ENCODE measurements at regions not wholly inside any gene's neighbourhood (a gene's known extent, or its start where the extent isn't known, plus 50 kb on each side); places are given as distances from the start of the nearest gene placed in this dataset.

DNA sequence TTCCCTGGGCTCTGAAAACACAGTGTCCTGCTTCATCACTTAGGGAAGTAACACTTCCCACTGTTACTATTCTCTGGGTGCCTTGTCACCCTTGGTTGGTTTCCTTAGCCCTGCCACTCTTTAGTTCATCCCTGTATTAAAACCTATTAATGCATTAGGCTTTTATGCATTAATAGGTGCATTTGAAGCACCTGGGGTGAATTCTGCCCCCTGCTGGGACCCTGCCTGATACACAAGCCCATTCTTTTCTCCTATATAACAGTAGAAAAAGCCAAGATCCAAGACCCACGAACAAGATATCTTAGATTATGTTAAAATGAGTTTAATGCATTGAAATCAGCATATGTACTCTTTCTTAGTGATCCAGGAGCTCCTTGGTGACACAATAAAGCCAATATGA lies 235.7 kb downstream of the PMP22 start:
- in situ Hi-C loops (cut with HindIII; ENCODE audit: extremely low pct_ligation_motif_present, low pct_unique_long_range_greater_than_20kb) (no loop called here), intact Hi-C loops (cut with micrococcal nuclease; ENCODE audit: unreplicated experiment) (no loop called here)
- ChIA-PET CTCF (ENCODE audit: low intra/inter-chr PET ratio, low total read pairs) (no interaction called here), POLR2A (no interaction called here)
- TF ChIP-seq ZNF747 (CRISPR knock-in tag; IDR thresholded peaks at IDR 0.05; ENCODE audit: borderline replicate concordance) (no peak), ZMYM4 (CRISPR knock-in tag; IDR thresholded peaks at IDR 0.05) (no peak), BHLHE40 (IDR thresholded peaks at IDR 0.05; ENCODE audit: low read length) (no peak), SIN3A (IDR thresholded peaks at IDR 0.05; ENCODE audit: borderline replicate concordance, low read depth, low read length) (no peak), TEAD2 (CRISPR knock-in tag; IDR thresholded peaks at IDR 0.05) (no peak), HDAC2 (CRISPR knock-in tag; IDR thresholded peaks at IDR 0.05) (no peak), BORCS8-MEF2B (CRISPR knock-in tag; IDR thresholded peaks at IDR 0.05) (no peak), ESRRA (CRISPR knock-in tag; IDR thresholded peaks at IDR 0.05; ENCODE audit: low read depth) (no peak)
- TF ChIP-seq, protein P1, sequence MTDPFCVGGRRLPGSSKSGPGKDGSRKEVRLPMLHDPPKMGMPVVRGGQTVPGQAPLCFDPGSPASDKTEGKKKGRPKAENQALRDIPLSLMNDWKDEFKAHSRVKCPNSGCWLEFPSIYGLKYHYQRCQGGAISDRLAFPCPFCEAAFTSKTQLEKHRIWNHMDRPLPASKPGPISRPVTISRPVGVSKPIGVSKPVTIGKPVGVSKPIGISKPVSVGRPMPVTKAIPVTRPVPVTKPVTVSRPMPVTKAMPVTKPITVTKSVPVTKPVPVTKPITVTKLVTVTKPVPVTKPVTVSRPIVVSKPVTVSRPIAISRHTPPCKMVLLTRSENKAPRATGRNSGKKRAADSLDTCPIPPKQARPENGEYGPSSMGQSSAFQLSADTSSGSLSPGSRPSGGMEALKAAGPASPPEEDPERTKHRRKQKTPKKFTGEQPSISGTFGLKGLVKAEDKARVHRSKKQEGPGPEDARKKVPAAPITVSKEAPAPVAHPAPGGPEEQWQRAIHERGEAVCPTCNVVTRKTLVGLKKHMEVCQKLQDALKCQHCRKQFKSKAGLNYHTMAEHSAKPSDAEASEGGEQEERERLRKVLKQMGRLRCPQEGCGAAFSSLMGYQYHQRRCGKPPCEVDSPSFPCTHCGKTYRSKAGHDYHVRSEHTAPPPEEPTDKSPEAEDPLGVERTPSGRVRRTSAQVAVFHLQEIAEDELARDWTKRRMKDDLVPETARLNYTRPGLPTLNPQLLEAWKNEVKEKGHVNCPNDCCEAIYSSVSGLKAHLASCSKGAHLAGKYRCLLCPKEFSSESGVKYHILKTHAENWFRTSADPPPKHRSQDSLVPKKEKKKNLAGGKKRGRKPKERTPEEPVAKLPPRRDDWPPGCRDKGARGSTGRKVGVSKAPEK (CRISPR knock-in tag; IDR thresholded peaks at IDR 0.05; ENCODE audit: borderline replicate concordance), result no peak
- TF ChIP-seq, protein P2, sequence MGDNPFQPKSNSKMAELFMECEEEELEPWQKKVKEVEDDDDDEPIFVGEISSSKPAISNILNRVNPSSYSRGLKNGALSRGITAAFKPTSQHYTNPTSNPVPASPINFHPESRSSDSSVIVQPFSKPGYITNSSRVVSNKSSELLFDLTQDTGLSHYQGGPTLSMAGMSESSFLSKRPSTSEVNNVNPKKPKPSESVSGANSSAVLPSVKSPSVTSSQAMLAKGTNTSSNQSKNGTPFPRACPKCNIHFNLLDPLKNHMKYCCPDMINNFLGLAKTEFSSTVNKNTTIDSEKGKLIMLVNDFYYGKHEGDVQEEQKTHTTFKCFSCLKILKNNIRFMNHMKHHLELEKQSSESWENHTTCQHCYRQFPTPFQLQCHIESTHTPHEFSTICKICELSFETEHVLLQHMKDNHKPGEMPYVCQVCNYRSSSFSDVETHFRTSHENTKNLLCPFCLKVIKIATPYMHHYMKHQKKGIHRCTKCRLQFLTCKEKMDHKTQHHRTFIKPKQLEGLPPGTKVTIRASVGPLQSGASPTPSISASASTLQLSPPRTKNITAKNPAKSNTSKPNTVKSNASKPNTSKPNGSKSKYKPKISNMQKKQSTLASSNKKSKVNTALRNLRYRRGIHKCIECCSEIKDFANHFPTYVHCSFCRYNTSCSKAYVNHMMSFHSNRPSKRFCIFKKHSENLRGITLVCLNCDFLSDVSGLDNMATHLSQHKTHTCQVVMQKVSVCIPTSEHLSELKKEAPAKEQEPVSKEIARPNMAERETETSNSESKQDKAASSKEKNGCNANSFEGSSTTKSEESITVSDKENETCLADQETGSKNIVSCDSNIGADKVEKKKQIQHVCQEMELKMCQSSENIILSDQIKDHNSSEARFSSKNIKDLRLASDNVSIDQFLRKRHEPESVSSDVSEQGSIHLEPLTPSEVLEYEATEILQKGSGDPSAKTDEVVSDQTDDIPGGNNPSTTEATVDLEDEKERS (CRISPR knock-in tag; IDR thresholded peaks at IDR 0.05), result no peak
- Histone ChIP-seq H3K79me2 (ENCODE audit: insufficient read depth, low read length) (no peaks in the 10 kb centered on the region), H2AFZ (ENCODE audit: low read length) (no peak overlapping the region), H3K9me3 (ENCODE audit: low read length) (no peaks in the 10 kb centered on the region), H3K4me3 (replicated peaks in 1 of 3; ENCODE audit: insufficient read depth in 1 of 3, low read depth in 2 of 3, low read length in 3 of 3) (no peak overlapping the region), H3K27me3 (ENCODE audit: control insufficient read depth in 1 of 2, insufficient read depth in 2 of 2, low read length in 2 of 2) (peaks cover 0 to 4% of the 10 kb centered on the region in 2 experiments; a peak in 2 of 5 replicates), H3K4me2 (ENCODE audit: low read depth, low read length) (no peak overlapping the region), H3K27ac (ENCODE audit: extremely low read length, insufficient read depth, low read length) (no peak overlapping the region), H3K4me1 (ENCODE audit: insufficient read depth, low read length) (no peaks in the 10 kb centered on the region), H3K36me3 (replicated peaks in 1 of 2; ENCODE audit: control insufficient read depth in 1 of 2, insufficient read depth in 2 of 2, low read length in 2 of 2) (no peaks in the 10 kb centered on the region), H3K9ac (ENCODE audit: insufficient read depth, low read depth, low read length) (no peak overlapping the region), H4K20me1 (ENCODE audit: insufficient read depth, low read length) (no peaks in the 10 kb centered on the region)
- WGBS (ENCODE audit: low lambda C conversion rate), result 0% methylated on average over 1 of the region's 1 CpG
- DNase-seq (ENCODE audit: low spot score) (no peak), FAIRE-seq (no peak), ATAC-seq (no peak)
- no TSS peak for BruUV-seq (replicated peaks)

All from HepG2 (cell line).